ENCODE measurements at regions not wholly inside any gene's neighbourhood (a gene's known extent, or its start where the extent isn't known, plus 50 kb on each side); places are given as distances from the start of the nearest gene placed in this dataset.

DNA sequence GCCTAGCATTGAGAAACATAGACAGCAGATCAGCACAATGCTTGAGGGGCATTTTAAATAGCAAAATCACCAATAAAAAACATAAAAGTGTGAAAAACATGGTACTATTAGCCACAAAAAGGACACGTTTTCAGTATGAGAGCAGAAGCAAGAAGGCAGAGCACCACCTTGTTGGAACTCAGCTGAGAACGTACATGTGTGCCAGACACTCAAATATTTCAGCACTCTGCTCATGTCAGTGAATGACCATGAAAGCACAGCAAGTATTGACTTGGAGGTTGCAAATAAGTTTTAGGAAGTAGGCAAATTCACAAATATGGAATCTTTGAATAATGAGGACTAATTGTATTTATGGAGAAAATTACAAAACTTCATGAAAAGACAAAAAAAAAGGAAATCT, 193.4 kb upstream of the PKN2 start:
- H3K27ac Mint-ChIP-seq, result no peak overlapping the region
- H3K27me3 ChIP-seq (ENCODE audit: control insufficient read depth, insufficient read depth, low read length, poor library complexity, severe bottlenecking), result no peaks in the 10 kb centered on the region

DNA sequence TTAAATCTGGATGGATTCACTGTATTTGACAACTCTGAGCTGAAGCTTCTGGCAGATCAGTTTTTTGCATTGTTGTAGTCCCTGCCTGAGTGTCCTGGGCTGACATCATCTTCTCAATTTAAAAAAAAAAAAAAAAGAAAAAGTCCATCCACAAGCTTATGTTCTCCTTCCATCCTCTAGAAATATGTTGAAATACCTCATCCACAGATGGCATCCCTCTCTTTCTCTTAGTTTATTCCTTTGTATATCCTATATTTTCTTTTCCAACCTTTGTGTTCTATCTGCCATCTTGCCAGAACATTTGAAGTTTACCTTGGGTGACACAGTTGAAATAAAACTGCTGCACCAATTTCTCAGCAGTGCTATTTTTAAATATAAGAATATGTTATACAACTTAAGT, 184.4 kb upstream of the PKN2 start:
- Histone ChIP-seq H3K4me1 (ENCODE audit: control insufficient read depth, insufficient read depth, low read length) (no peaks in the 10 kb centered on the region), H3K9me3 (ENCODE audit: control insufficient read depth, low read length) (no peaks in the 10 kb centered on the region), H3K36me3 (ENCODE audit: control insufficient read depth, insufficient read depth, low read length) (no peaks in the 10 kb centered on the region), H3K27ac (ENCODE audit: low read depth, low read length) (no peak overlapping the region), H3K4me3 (ENCODE audit: low read length) (no peak overlapping the region), H3K9ac (ENCODE audit: extremely low read depth, low read length, poor library complexity, severe bottlenecking) (no peak overlapping the region), H3K27me3 (ENCODE audit: control insufficient read depth, insufficient read depth, low read length, poor library complexity, severe bottlenecking) (no peaks in the 10 kb centered on the region)
- TF ChIP-seq, protein P1, sequence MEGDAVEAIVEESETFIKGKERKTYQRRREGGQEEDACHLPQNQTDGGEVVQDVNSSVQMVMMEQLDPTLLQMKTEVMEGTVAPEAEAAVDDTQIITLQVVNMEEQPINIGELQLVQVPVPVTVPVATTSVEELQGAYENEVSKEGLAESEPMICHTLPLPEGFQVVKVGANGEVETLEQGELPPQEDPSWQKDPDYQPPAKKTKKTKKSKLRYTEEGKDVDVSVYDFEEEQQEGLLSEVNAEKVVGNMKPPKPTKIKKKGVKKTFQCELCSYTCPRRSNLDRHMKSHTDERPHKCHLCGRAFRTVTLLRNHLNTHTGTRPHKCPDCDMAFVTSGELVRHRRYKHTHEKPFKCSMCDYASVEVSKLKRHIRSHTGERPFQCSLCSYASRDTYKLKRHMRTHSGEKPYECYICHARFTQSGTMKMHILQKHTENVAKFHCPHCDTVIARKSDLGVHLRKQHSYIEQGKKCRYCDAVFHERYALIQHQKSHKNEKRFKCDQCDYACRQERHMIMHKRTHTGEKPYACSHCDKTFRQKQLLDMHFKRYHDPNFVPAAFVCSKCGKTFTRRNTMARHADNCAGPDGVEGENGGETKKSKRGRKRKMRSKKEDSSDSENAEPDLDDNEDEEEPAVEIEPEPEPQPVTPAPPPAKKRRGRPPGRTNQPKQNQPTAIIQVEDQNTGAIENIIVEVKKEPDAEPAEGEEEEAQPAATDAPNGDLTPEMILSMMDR (conservative IDR thresholded peaks at IDR 0.05), result no peak
- Mint-ChIP-seq H3K36me3 (ENCODE audit: low read depth) (no peaks in the 10 kb centered on the region), H3K27me3 (ENCODE audit: insufficient read depth) (no peaks in the 10 kb centered on the region), H3K9me3 (no peaks in the 10 kb centered on the region), H3K27ac (no peak overlapping the region), H3K4me1 (no peaks in the 10 kb centered on the region), H3K4me3 (no peak overlapping the region)
- no peak for DNase-seq

More for the DNA sequence above, 193.4 kb upstream of the PKN2 start:
- no peaks in the 10 kb centered on the region for H3K4me1 ChIP-seq (ENCODE audit: control insufficient read depth, insufficient read depth, low read length)
- no peaks in the 10 kb centered on the region for H3K9me3 ChIP-seq (ENCODE audit: control insufficient read depth, low read length)
- Mint-ChIP-seq H3K36me3 (ENCODE audit: low read depth) (no peaks in the 10 kb centered on the region), H3K27me3 (ENCODE audit: insufficient read depth) (no peaks in the 10 kb centered on the region), H3K4me1 (no peaks in the 10 kb centered on the region), H3K9me3 (no peaks in the 10 kb centered on the region), H3K4me3 (no peak overlapping the region)
- no peak for DNase-seq
- no peak overlapping the region for H3K4me3 ChIP-seq (ENCODE audit: low read length)
- TF ChIP-seq, protein P1 (conservative IDR thresholded peaks at IDR 0.05), result no peak
- H3K27ac ChIP-seq (ENCODE audit: low read depth, low read length), result no peak overlapping the region
- no peak overlapping the region for H3K9ac ChIP-seq (ENCODE audit: extremely low read depth, low read length, poor library complexity, severe bottlenecking)
- WGBS, 2 experiments (ENCODE audit: insufficient coverage in 1 of 2, insufficient read length in 1 of 2), result 80 to 100% methylated on average over 2 of the region's 2 CpGs
- H3K36me3 ChIP-seq (ENCODE audit: control insufficient read depth, insufficient read depth, low read length), result no peaks in the 10 kb centered on the region

DNA sequence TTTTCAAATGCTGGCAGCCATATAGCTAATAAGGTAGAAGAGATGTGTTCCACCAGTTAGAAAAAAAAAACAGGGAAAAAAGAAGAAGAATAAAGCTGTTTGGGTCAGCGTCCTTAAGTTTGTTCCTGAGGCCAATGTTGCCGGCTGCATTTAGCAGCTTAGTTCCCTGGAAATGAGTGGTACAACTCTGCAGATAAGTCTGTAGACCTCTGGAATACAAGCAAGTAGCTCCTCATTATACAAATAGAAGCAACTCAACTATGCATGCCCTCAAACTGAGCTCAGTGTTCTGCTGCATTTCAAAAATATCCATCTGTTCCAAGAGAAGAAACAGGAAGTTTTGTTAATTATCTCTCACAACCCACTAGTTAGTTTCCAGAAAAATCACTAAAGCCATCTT, 181.2 kb upstream of the PKN2 start:
- Histone ChIP-seq H3K9ac (ENCODE audit: extremely low read depth, low read length, poor library complexity, severe bottlenecking) (no peak overlapping the region), H3K27me3 (ENCODE audit: control insufficient read depth, insufficient read depth, low read length, poor library complexity, severe bottlenecking) (no peaks in the 10 kb centered on the region), H3K36me3 (ENCODE audit: control insufficient read depth, insufficient read depth, low read length) (no peaks in the 10 kb centered on the region), H3K27ac (ENCODE audit: low read depth, low read length) (no peak overlapping the region), H3K9me3 (ENCODE audit: control insufficient read depth, low read length) (no peaks in the 10 kb centered on the region), H3K4me3 (ENCODE audit: low read length) (no peak overlapping the region), H3K4me1 (ENCODE audit: control insufficient read depth, insufficient read depth, low read length) (no peaks in the 10 kb centered on the region)
- no peak for DNase-seq
- Mint-ChIP-seq H3K4me3 (no peak overlapping the region), H3K27ac (no peak overlapping the region), H3K4me1 (no peaks in the 10 kb centered on the region), H3K36me3 (ENCODE audit: low read depth) (no peaks in the 10 kb centered on the region), H3K27me3 (ENCODE audit: insufficient read depth) (no peaks in the 10 kb centered on the region), H3K9me3 (no peaks in the 10 kb centered on the region)
- 91 to 97% methylated on average over 2 of the region's 2 CpGs for WGBS, 2 experiments (ENCODE audit: insufficient coverage in 1 of 2, insufficient read length in 1 of 2)
- TF ChIP-seq, protein P1 (conservative IDR thresholded peaks at IDR 0.05), result no peak
